Mesenchymal stem cell (in vitro differentiated cells and primary cell): ENCODE measurements at regions not wholly inside any gene's neighbourhood (a gene's known extent, or its start where the extent isn't known, plus 50 kb on each side); places are given as distances from the start of the nearest gene placed in this dataset.
"Not testable (repeated sequence)": the region's sequence is repeated elsewhere in the genome, so short reads cannot be mapped to it uniquely, and the experiment has no call there.

Experiments used
- DNase-seq: peaks from one replicate; pipeline ENCODE4 v3.0.0-alpha.2; 2013
- H2AFZ ChIP-seq: one replicate; pipeline ENCODE4 v1.6.1; 2013; ENCODE audit warnings: low read depth, mild to moderate bottlenecking, control low read depth, inconsistent platforms, low read length, moderate library complexity
- H2AK5ac ChIP-seq: 2 replicates; pipeline ENCODE4 v1.6.1; 2013; ENCODE audit warnings: low read length, moderate library complexity, mild to moderate bottlenecking, inconsistent platforms; ENCODE audit not compliant: severe bottlenecking
- H2BK120ac ChIP-seq: one replicate; pipeline ENCODE4 v1.6.1; 2013; ENCODE audit warnings: low read depth, mild to moderate bottlenecking, inconsistent platforms, low read length, moderate library complexity
- H2BK12ac ChIP-seq, 2 experiments: one replicate each; pipeline ENCODE4 v1.6.1; 2013; ENCODE audit warnings: inconsistent platforms in 2 of 2, low read length in 2 of 2, mild to moderate bottlenecking in 2 of 2, moderate library complexity in 2 of 2, control low read depth in 1 of 2
- H2BK15ac ChIP-seq: one replicate; pipeline ENCODE4 v1.6.1; 2013; ENCODE audit warnings: mild to moderate bottlenecking, low read depth, inconsistent platforms; ENCODE audit not compliant: poor library complexity, severe bottlenecking
- H2BK5ac ChIP-seq: 2 replicates; pipeline ENCODE4 v1.6.1; 2013; ENCODE audit warnings: low read depth, mild to moderate bottlenecking, low read length, control low read depth, inconsistent platforms; ENCODE audit not compliant: poor library complexity, severe bottlenecking
- H3K14ac ChIP-seq, 2 experiments: one replicate each; pipeline ENCODE4 v1.6.1; 2013; ENCODE audit warnings: inconsistent platforms in 2 of 2, low read length in 2 of 2, control low read depth in 1 of 2, mild to moderate bottlenecking in 1 of 2, moderate library complexity in 1 of 2
- H3K18ac ChIP-seq, 2 experiments: one replicate each; pipeline ENCODE4 v1.6.1; 2013; ENCODE audit warnings: inconsistent platforms in 2 of 2, low read length in 2 of 2, control low read depth in 1 of 2, low read depth in 1 of 2, mild to moderate bottlenecking in 1 of 2
- H3K23ac ChIP-seq, 2 experiments: one replicate each; pipeline ENCODE4 v1.6.1; 2013; ENCODE audit warnings: inconsistent platforms in 2 of 2, low read length in 2 of 2, mild to moderate bottlenecking in 2 of 2, moderate library complexity in 2 of 2, control low read depth in 1 of 2
- H3K27ac ChIP-seq: 2 replicates; pipeline ENCODE4 v1.5.1; 2013; ENCODE audit warnings: mild to moderate bottlenecking, moderate library complexity, low read length, control low read depth, inconsistent platforms; ENCODE audit not compliant: poor library complexity, severe bottlenecking
- H3K27me3 ChIP-seq, 2 experiments: 2 replicates each; pipeline versions ENCODE4 v1.6.1 to v1.7.0; 2013; ENCODE audit warnings: low read length in 2 of 2, mild to moderate bottlenecking in 2 of 2, moderate library complexity in 2 of 2, control low read depth in 1 of 2, inconsistent platforms in 1 of 2; ENCODE audit not compliant: control insufficient read depth in 1 of 2, insufficient read depth in 1 of 2
- H3K36me3 ChIP-seq, 2 experiments: 2 replicates each; pipeline versions ENCODE4 v1.6.1 to v1.7.0; 2013; ENCODE audit warnings: low read length in 2 of 2, control low read depth in 1 of 2, inconsistent platforms in 1 of 2, low read depth in 1 of 2, mild to moderate bottlenecking in 1 of 2; ENCODE audit not compliant: insufficient read depth in 2 of 2, control insufficient read depth in 1 of 2
- H3K4ac ChIP-seq, 2 experiments: one replicate each; pipeline ENCODE4 v1.6.1; 2013; ENCODE audit warnings: inconsistent platforms in 2 of 2, low read length in 2 of 2, mild to moderate bottlenecking in 2 of 2, moderate library complexity in 2 of 2, control low read depth in 1 of 2, low read depth in 1 of 2
- H3K4me1 ChIP-seq: 2 replicates; pipeline ENCODE4 v1.6.1; 2013; ENCODE audit warnings: low read depth, low read length, control low read depth; ENCODE audit not compliant: control insufficient read depth, insufficient read depth
- H3K4me2 ChIP-seq: 2 replicates; pipeline ENCODE4 v1.6.1; 2013; ENCODE audit warnings: low read length, mild to moderate bottlenecking, inconsistent platforms; ENCODE audit not compliant: poor library complexity, severe bottlenecking
- H3K4me3 ChIP-seq, 2 experiments: 2 replicates each; pipeline versions ENCODE4 v1.5.1 to v1.7.0; 2013; ENCODE audit warnings: low read length in 2 of 2, mild to moderate bottlenecking in 2 of 2, control low read depth in 1 of 2, low read depth in 1 of 2; ENCODE audit not compliant: insufficient read depth in 1 of 2
- H3K79me1 ChIP-seq: replicated peaks from 2 replicates; pipeline ENCODE4 v1.6.1; 2013; ENCODE audit warnings: mild to moderate bottlenecking, control low read depth, low read length, inconsistent platforms; ENCODE audit not compliant: poor library complexity, severe bottlenecking
- H3K9ac ChIP-seq: 2 replicates; pipeline ENCODE4 v1.7.0; 2013; ENCODE audit warnings: mild to moderate bottlenecking, low read length, moderate library complexity
- H3K9me3 ChIP-seq: 2 replicates; pipeline ENCODE4 v1.7.0; 2013; ENCODE audit warnings: mild to moderate bottlenecking, low read length; ENCODE audit not compliant: control insufficient read depth
- H4K8ac ChIP-seq: one replicate; pipeline ENCODE4 v1.6.1; 2013; ENCODE audit warnings: inconsistent platforms, mild to moderate bottlenecking, low read length, moderate library complexity
- H4K91ac ChIP-seq: one replicate; pipeline ENCODE4 v1.6.1; 2013; ENCODE audit warnings: mild to moderate bottlenecking, low read length, inconsistent platforms
- WGBS: methylation state at CpG from one replicate; pipeline ENCODE4 v1.1.7; 2013; ENCODE audit warnings: mixed read lengths; 5-methylcytosine and 5-hydroxymethylcytosine counted together

DNA sequence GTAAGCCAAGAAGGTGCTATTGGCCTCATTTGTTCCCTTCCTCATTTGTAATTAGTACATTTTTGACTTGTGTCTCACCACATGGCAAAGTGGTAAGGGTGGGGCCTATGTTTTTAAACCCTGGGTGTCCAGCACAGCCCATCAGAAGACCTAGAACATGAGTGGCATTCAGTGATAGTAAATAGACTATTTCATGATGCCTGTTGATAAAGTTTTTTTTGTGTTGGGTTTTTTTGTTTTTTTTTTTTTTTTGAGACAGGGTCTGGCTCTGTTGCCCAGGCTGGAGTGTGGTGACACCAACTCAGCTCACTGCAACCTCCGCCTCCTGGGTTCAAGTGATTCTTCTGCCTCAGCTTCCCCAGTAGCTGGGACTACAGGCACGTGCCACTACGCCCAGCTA lies 74.8 kb downstream of the DOP1B start:
- 93% methylated on average over 3 of the region's 3 CpGs for WGBS
- peaks cover 19 to 48% of the 10 kb centered on the region in 2 experiments for H3K36me3 ChIP-seq
- not testable (repeated sequence) for H4K8ac ChIP-seq, H2BK5ac ChIP-seq, H3K4ac ChIP-seq, H2BK12ac ChIP-seq, H3K14ac ChIP-seq, H2AFZ ChIP-seq, H2BK120ac ChIP-seq, H3K4me2 ChIP-seq, H3K4me1 ChIP-seq, H3K27ac ChIP-seq, H3K9ac ChIP-seq, H3K23ac ChIP-seq, DNase-seq, H3K18ac ChIP-seq, H3K4me3 ChIP-seq, H4K91ac ChIP-seq, H3K79me1 ChIP-seq, H2AK5ac ChIP-seq, H3K27me3 ChIP-seq, H3K9me3 ChIP-seq, H2BK15ac ChIP-seq

DNA sequence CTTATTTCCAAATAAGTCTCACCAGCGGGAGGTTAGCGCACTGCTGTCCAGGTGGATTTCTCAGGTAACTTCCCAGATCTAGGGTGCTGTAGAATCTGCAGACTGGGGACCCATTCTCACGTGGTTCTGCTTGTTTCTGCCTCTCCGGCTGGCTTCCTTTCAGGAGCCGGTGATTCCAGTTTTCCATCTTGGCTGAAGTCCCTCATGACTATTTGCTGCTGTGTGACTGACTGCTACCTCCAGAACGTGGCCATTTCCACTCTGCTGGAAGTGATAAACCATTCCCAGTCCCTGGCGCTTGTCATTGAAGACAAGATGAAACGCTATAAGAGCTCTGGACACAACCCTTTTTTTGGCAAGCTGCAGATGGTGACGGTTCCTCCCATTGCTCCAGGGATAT lies 76.0 kb downstream of the DOP1B start:
- Histone ChIP-seq H3K27ac (no peak overlapping the region), H2BK5ac (no peak overlapping the region), H3K18ac (no peak overlapping the region), H3K27me3 (no peaks in the 10 kb centered on the region), H4K8ac (no peak overlapping the region), H2BK12ac (no peak overlapping the region), H2BK15ac (no peak overlapping the region), H3K36me3 (peaks cover 25 to 49% of the 10 kb centered on the region in 2 experiments), H3K4me2 (no peak overlapping the region), H2AK5ac (no peak overlapping the region), H3K4ac (no peak overlapping the region), H3K4me1 (peaks cover 10% of the 10 kb centered on the region), H2AFZ (no peak overlapping the region), H3K14ac (no peak overlapping the region), H4K91ac (no peak overlapping the region), H2BK120ac (no peak overlapping the region), H3K9ac (no peak overlapping the region), H3K4me3 (no peak overlapping the region), H3K79me1 (peaks cover 2% of the 10 kb centered on the region), H3K9me3 (no peaks in the 10 kb centered on the region), H3K23ac (no peak overlapping the region)
- 80% methylated on average over 9 of the region's 9 CpGs for WGBS
- DNase-seq, result no peak

DNA sequence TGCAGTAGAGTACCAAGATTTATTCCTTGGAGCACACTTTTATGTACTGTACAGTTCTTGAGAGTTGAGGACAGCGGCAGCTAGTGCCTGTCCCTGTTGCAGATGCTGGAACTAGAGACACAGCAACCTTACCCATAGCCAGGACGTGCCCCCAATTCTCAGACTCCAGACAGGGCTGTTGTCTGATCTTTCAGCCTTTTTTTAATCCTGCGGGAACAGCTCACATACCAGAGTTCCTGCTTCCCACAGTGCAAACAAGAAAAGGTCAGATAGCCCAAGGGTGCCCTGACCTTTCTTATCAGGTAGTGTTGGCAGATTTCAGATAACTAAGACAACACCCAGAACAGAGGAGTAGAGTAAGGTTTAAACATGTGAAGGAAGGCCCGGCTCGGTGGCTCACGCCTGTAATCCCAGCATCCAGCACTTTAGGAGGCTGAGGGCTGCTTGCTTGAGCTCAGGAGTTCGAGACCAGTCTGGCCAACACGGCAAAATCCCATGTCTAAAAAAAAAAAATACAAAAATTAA lies 78.5 kb downstream of the DOP1B start:
- no peak overlapping the region for H2AFZ ChIP-seq
- H3K79me1 ChIP-seq, result peaks cover 5% of the 10 kb centered on the region
- H2BK120ac ChIP-seq, result no peak overlapping the region
- H3K14ac ChIP-seq, result no peak overlapping the region
- H3K9ac ChIP-seq, result no peak overlapping the region
- no peaks in the 10 kb centered on the region for H3K27me3 ChIP-seq
- H3K23ac ChIP-seq, result no peak overlapping the region
- H3K4me2 ChIP-seq, result no peak overlapping the region
- no peak overlapping the region for H3K4ac ChIP-seq
- H3K9me3 ChIP-seq, result no peaks in the 10 kb centered on the region
- H3K27ac ChIP-seq, result no peak overlapping the region
- peaks cover 36 to 54% of the 10 kb centered on the region in 2 experiments for H3K36me3 ChIP-seq
- peaks cover 9% of the 10 kb centered on the region for H3K4me1 ChIP-seq
- H4K91ac ChIP-seq, result no peak overlapping the region
- H3K4me3 ChIP-seq, result no peak overlapping the region
- H3K18ac ChIP-seq, result no peak overlapping the region
- H2BK12ac ChIP-seq, result no peak overlapping the region
- 54% methylated on average over 7 of the region's 8 CpGs for WGBS
- H4K8ac ChIP-seq, result no peak overlapping the region
- no peak for DNase-seq
- H2AK5ac ChIP-seq, result no peak overlapping the region
- no peak overlapping the region for H2BK5ac ChIP-seq
- H2BK15ac ChIP-seq, result no peak overlapping the region

- Histone ChIP-seq H3K4me3 (no peak overlapping the region), H3K4ac (no peak overlapping the region), H3K14ac (no peak overlapping the region), H4K8ac (no peak overlapping the region), H3K9me3 (no peaks in the 10 kb centered on the region), H2AFZ (no peak overlapping the region), H3K27me3 (no peaks in the 10 kb centered on the region), H3K79me1 (peaks cover 3% of the 10 kb centered on the region), H3K4me1 (peaks cover 9% of the 10 kb centered on the region), H4K91ac (no peak overlapping the region), H3K36me3 (peaks cover 27 to 43% of the 10 kb centered on the region in 2 experiments), H3K9ac (no peak overlapping the region), H2BK15ac (no peak overlapping the region), H3K4me2 (no peak overlapping the region), H3K27ac (no peak overlapping the region), H2BK5ac (no peak overlapping the region), H2BK120ac (no peak overlapping the region), H3K18ac (no peak overlapping the region), H2BK12ac (no peak overlapping the region), H2AK5ac (no peak overlapping the region), H3K23ac (no peak overlapping the region)
- 93% methylated on average over 7 of the region's 8 CpGs for WGBS
- DNase-seq, result no peak
These were observed 79.6 kb downstream of the DOP1B start for GRCh38 chr21:36236052-36236730.
